ELF-1 (cell line): ENCODE measurements at regions not wholly inside any gene's neighbourhood (a gene's known extent, or its start where the extent isn't known, plus 50 kb on each side); places are given as distances from the start of the nearest gene placed in this dataset.
"Not testable (repeated sequence)": the region's sequence is repeated elsewhere in the genome, so short reads cannot be mapped to it uniquely, and the experiment has no call there.

Experiments used
- DNase-seq: peaks from one replicate; pipeline ENCODE4 v3.0.0-alpha.2; 2016; ENCODE audit warnings: low read depth, low spot score

- no peak for DNase-seq
Measured at GRCh38 chr12:105637470-105637869, 307.0 kb downstream of the C12orf75 start.

GRCh38 chr12:105640761-105641160 is 310.3 kb downstream of the C12orf75 start:
- peak; percentile 77 for DNase-seq

GRCh38 chr12:105641749-105642148 is 311.3 kb downstream of the C12orf75 start:
- DNase-seq, result no peak

- DNase-seq, result no peak
Measured at GRCh38 chr12:105644770-105645169, 314.3 kb downstream of the C12orf75 start.

- DNase-seq, result no peak
Measured at GRCh38 chr12:105654606-105655005, 324.1 kb downstream of the C12orf75 start.

- no peak for DNase-seq
Measured at GRCh38 chr12:105658389-105658788, 327.9 kb downstream of the C12orf75 start.

GRCh38 chr12:105659355-105660075 is 329.0 kb downstream of the C12orf75 start:
- DNase-seq, result no peak

- not testable (repeated sequence) for DNase-seq
Measured at GRCh38 chr12:105664765-105665164, 334.3 kb downstream of the C12orf75 start.

- no peak for DNase-seq
Measured at GRCh38 chr12:105665366-105665765, 334.9 kb downstream of the C12orf75 start.

GRCh38 chr12:105667973-105668743 is 337.7 kb downstream of the C12orf75 start:
- DNase-seq, result no peak

GRCh38 chr12:105670672-105671071 is 340.2 kb downstream of the C12orf75 start:
- peak; percentile 27 for DNase-seq

GRCh38 chr12:105671720-105672119 is 341.2 kb downstream of the C12orf75 start:
- DNase-seq, result no peak

- no peak for DNase-seq
Measured at GRCh38 chr12:105672121-105672975, 341.9 kb downstream of the C12orf75 start.

GRCh38 chr12:105674871-105675699 is 344.6 kb downstream of the C12orf75 start:
- DNase-seq, result no peak

- DNase-seq, result no peak
Measured at GRCh38 chr12:105676694-105677093, 346.2 kb downstream of the C12orf75 start.

GRCh38 chr12:105677672-105678071 is 347.2 kb downstream of the C12orf75 start:
- DNase-seq, result no peak

- DNase-seq, result no peak
Measured at GRCh38 chr12:105679982-105680381, 349.5 kb downstream of the C12orf75 start.

GRCh38 chr12:105681341-105681740 is 350.9 kb downstream of the C12orf75 start:
- DNase-seq, result no peak

GRCh38 chr12:105682821-105683220 is 352.3 kb downstream of the C12orf75 start:
- DNase-seq, result not testable (repeated sequence)

GRCh38 chr12:105683836-105684235 is 353.3 kb downstream of the C12orf75 start:
- not testable (repeated sequence) for DNase-seq

- peak; percentile 6 for DNase-seq
Measured at GRCh38 chr12:105698075-105698474, 367.6 kb downstream of the C12orf75 start.
